ENCODE measurements at regions not wholly inside any gene's neighbourhood (a gene's known extent, or its start where the extent isn't known, plus 50 kb on each side); places are given as distances from the start of the nearest gene placed in this dataset.

GRCh38 chr9:95822583-95823431 is 52.7 kb upstream of the ERCC6L2 start:
- DNase-seq (ENCODE audit: low read depth) = peak; percentile 98

GRCh38 chr9:95822015-95822414 is 53.5 kb upstream of the ERCC6L2 start:
- peak; percentile 42 for DNase-seq (ENCODE audit: low read depth)

GRCh38 chr9:95820074-95820473 is 55.4 kb upstream of the ERCC6L2 start:
- no peak for DNase-seq (ENCODE audit: low read depth)

GRCh38 chr9:95819636-95820035 is 55.9 kb upstream of the ERCC6L2 start:
- DNase-seq (ENCODE audit: low read depth) = no peak

- no peak for DNase-seq (ENCODE audit: low read depth)
Observed at GRCh38 chr9:95817205-95817604, 58.3 kb upstream of the ERCC6L2 start.

GRCh38 chr9:95816716-95817115 is 58.8 kb upstream of the ERCC6L2 start:
- DNase-seq (ENCODE audit: low read depth) = no peak

- no peak for DNase-seq (ENCODE audit: low read depth)
Observed at GRCh38 chr9:95815961-95816360, 59.5 kb upstream of the ERCC6L2 start.

GRCh38 chr9:95815133-95815532 is 60.4 kb upstream of the ERCC6L2 start:
- DNase-seq (ENCODE audit: low read depth) = peak; percentile 97

- DNase-seq (ENCODE audit: low read depth) = peak; percentile 26
Observed at GRCh38 chr9:95813923-95814322, 61.6 kb upstream of the ERCC6L2 start.

- no peak for DNase-seq (ENCODE audit: low read depth)
Observed at GRCh38 chr9:95810814-95811213, 64.7 kb upstream of the ERCC6L2 start.

GRCh38 chr9:95810133-95810532 is 65.4 kb upstream of the ERCC6L2 start:
- DNase-seq (ENCODE audit: low read depth) = no peak

GRCh38 chr9:95809686-95810085 is 65.8 kb upstream of the ERCC6L2 start:
- no peak for DNase-seq (ENCODE audit: low read depth)

- DNase-seq (ENCODE audit: low read depth) = peak; percentile 64
Observed at GRCh38 chr9:95808011-95808410, 67.5 kb upstream of the ERCC6L2 start.

GRCh38 chr9:95807326-95807947 is 68.1 kb upstream of the ERCC6L2 start:
- peak; percentile 78 for DNase-seq (ENCODE audit: low read depth)

GRCh38 chr9:95803197-95803596 is 72.3 kb upstream of the ERCC6L2 start:
- DNase-seq (ENCODE audit: low read depth) = no peak

- no peak for DNase-seq (ENCODE audit: low read depth)
Observed at GRCh38 chr9:95801797-95802196, 73.7 kb upstream of the ERCC6L2 start.

GRCh38 chr9:95796029-95796428 is 79.5 kb upstream of the ERCC6L2 start:
- DNase-seq (ENCODE audit: low read depth) = no peak

GRCh38 chr9:95793924-95794828 is 81.3 kb upstream of the ERCC6L2 start:
- DNase-seq (ENCODE audit: low read depth) = peak; percentile 93

GRCh38 chr9:95791695-95792094 is 83.8 kb upstream of the ERCC6L2 start:
- DNase-seq (ENCODE audit: low read depth) = no peak

GRCh38 chr9:95791286-95791685 is 84.2 kb upstream of the ERCC6L2 start:
- DNase-seq (ENCODE audit: low read depth) = no peak

GRCh38 chr9:95788521-95788991 is 86.9 kb upstream of the ERCC6L2 start:
- no peak for DNase-seq (ENCODE audit: low read depth)

GRCh38 chr9:95788021-95788420 is 87.5 kb upstream of the ERCC6L2 start:
- no peak for DNase-seq (ENCODE audit: low read depth)
